Thymus (tissue), 11 donors: ENCODE measurements at regions not wholly inside any gene's neighbourhood (a gene's known extent, or its start where the extent isn't known, plus 50 kb on each side); places are given as distances from the start of the nearest gene placed in this dataset.

Experiments used
- DNase-seq, 9 donors: peaks; one replicate each; pipeline ENCODE4 v3.0.0-alpha.2; 2013; ENCODE audit warnings: low spot score in 9 of 9, low read depth in 6 of 9, missing footprints in 1 of 9
- H3K27ac ChIP-seq, 2 donors: one replicate each; pipeline ENCODE4 v1.5.1; 2013; ENCODE audit warnings: control low read depth in 1 of 2, low read depth in 1 of 2, low read length in 1 of 2, mild to moderate bottlenecking in 1 of 2, moderate library complexity in 1 of 2
- H3K27me3 ChIP-seq, 2 donors: one replicate each; pipeline ENCODE4 v1.5.1; 2013; ENCODE audit warnings: low read length in 1 of 2; ENCODE audit not compliant: control insufficient read depth in 2 of 2, insufficient read depth in 1 of 2
- H3K36me3 ChIP-seq, 2 donors: one replicate each; pipeline ENCODE4 v1.5.1; 2013; ENCODE audit warnings: low read length in 1 of 2, mild to moderate bottlenecking in 1 of 2, moderate library complexity in 1 of 2; ENCODE audit not compliant: control insufficient read depth in 2 of 2, insufficient read depth in 2 of 2
- H3K4me1 ChIP-seq, 2 donors: one replicate each; pipeline ENCODE4 v1.5.1; 2013; ENCODE audit warnings: low read length in 2 of 2; ENCODE audit not compliant: control insufficient read depth in 2 of 2, insufficient read depth in 2 of 2
- H3K4me3 ChIP-seq, 2 donors: one replicate each; pipeline ENCODE4 v1.5.1; 2013; ENCODE audit warnings: low read length in 2 of 2, control low read depth in 1 of 2, mild to moderate bottlenecking in 1 of 2
- H3K9me3 ChIP-seq, 2 donors: one replicate each; pipeline ENCODE4 v1.5.1; 2013; ENCODE audit warnings: low read length in 1 of 2, mild to moderate bottlenecking in 1 of 2; ENCODE audit not compliant: control insufficient read depth in 2 of 2, insufficient read depth in 1 of 2
- WGBS: extraction: QIAGEN DNeasy Blood & Tissue Kit; methylation state at CpG from one replicate; pipeline ENCODE4 v1.1.7; 2013; 5-methylcytosine and 5-hydroxymethylcytosine counted together
- donor health status: healthy.

DNA sequence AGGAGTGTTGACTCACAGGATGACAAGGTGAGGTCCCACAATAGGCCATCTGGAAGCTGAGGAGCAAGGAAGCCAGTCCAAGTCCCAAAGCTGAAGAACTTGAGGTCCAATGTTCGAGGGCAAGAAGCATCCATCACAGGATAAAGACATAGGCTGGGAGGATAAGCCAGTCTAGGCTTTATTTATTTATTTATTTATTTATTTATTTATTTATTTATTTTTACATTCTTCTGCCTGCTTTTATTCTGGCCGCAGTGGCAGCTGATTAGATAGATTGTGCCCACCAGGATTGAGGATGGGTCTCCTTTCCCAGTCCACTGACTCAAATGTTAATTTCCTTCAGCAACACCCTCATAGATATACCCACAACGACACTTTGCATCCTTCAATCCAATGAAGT, 472.2 kb upstream of the DPPA4 start:
- WGBS: 94% methylated on average over 3 of the region's 3 CpGs
- Histone ChIP-seq H3K27ac (no peak overlapping the region), H3K27me3 (no peaks in the 10 kb centered on the region), H3K4me1 (peaks cover 0 to 5% of the 10 kb centered on the region in 2 donors), H3K36me3 (no peaks in the 10 kb centered on the region), H3K9me3 (no peaks in the 10 kb centered on the region), H3K4me3 (no peak overlapping the region)
- no peak for DNase-seq

DNA sequence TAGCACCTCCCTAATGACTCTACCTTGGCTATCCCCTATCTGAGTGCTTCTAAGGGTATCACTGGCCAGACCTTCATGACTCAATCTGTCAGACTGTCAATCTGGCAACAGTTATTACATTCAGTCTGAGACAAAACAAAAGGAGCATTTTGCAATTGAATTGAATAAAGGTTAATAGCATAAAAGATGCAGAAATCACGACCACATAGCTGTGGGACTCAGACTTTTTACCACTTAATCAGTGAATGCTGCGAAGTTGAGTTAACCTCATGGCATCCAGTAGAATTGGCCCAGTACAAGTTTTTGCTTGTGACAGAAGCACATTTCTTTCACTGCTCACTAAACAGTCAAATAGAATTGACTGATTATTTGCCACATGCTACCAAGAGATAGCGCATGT, 480.7 kb upstream of the DPPA4 start:
- WGBS: 36% methylated on average over 3 of the region's 3 CpGs
- DNase-seq: no peak
- Histone ChIP-seq H3K9me3 (no peaks in the 10 kb centered on the region), H3K36me3 (no peaks in the 10 kb centered on the region), H3K27me3 (no peaks in the 10 kb centered on the region), H3K27ac (no peak overlapping the region), H3K4me1 (no peaks in the 10 kb centered on the region), H3K4me3 (no peak overlapping the region)

DNA sequence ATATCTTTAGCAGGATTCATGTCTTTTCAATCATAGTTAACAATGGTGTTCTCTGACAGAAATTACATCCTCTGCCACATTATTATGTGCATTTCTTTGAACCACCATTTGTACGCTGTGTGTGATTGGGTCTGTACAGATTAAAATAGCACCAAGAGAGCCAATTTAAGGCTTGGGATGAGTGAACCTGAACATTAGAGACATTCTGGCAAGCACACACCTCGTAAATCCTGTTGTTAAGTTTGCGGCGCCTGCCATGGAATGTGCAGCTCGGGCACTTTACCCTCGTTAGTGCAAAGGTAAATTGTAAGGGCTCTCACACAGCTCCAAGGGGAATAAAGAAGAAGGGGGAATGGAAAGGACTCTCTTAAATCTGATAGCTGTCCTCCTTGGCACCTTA, 482.4 kb upstream of the DPPA4 start:
- Histone ChIP-seq H3K27me3 (no peaks in the 10 kb centered on the region), H3K4me1 (no peaks in the 10 kb centered on the region), H3K9me3 (no peaks in the 10 kb centered on the region), H3K4me3 (no peak overlapping the region), H3K27ac (no peak overlapping the region), H3K36me3 (no peaks in the 10 kb centered on the region)
- 84% methylated on average over 6 of the region's 6 CpGs for WGBS
- no peak for DNase-seq

DNA sequence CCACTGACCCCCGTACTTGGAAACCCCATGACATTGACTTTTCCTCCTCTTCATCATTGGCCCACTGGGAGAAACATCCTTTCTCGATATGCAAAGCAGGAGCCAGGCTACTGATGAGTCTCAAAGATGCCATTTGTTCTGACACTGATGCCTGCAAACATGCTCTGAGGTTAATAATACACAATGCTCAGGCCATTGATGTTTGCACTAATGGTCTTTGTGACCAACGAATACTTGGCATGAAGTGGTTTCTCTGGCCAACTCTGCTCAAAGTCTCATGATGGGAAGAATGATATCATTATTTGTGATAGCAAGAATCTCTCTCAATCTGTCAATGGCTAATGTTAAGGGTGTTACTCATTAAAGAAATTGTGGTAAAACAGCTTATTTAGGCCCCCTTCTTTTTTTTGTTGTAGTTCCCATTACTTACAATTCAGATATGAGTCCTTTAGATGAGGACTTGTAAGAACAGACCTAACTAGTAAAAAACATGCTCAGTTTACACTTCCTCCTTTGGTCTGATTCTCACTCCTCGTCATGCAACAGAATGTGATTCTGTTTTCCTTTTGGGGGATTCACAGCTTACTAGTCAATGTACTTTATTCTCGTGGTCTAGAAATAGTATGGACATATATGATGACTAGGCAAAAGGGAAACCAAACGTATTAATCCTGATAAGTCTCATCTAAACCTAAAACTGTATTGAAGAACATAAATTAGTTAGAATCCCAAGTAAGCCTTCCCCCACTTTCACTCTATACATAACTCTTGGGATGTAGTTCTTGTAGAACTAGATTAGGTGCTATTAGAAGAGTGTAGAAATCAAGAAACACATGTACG, 488.8 kb upstream of the DPPA4 start:
- Histone ChIP-seq H3K4me3 (no peak overlapping the region), H3K27ac (no peak overlapping the region), H3K36me3 (no peaks in the 10 kb centered on the region), H3K9me3 (no peaks in the 10 kb centered on the region), H3K27me3 (no peaks in the 10 kb centered on the region), H3K4me1 (no peaks in the 10 kb centered on the region)
- no peak for DNase-seq
- 83% methylated on average over 7 of the region's 7 CpGs for WGBS

DNA sequence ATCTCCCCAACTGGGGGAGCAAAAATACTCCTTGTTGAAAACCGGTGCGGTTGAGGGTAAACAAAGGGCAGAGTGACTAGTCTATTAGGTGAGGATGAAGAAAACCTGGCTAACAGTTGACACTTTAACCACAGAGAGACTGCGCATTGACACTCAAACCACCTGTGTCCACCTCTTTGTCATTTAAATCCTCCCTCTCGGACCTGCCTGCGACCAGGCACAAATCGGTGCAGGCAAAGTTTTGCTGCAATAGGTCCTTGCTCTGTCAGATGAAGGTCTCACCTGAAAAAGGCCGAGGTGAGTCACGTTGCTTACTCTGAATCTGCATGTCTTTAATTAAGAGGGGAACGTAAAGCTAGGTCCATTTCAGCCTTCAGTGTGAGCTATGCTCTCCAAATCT, 494.1 kb upstream of the DPPA4 start:
- H3K9me3 ChIP-seq: no peaks in the 10 kb centered on the region

DNA sequence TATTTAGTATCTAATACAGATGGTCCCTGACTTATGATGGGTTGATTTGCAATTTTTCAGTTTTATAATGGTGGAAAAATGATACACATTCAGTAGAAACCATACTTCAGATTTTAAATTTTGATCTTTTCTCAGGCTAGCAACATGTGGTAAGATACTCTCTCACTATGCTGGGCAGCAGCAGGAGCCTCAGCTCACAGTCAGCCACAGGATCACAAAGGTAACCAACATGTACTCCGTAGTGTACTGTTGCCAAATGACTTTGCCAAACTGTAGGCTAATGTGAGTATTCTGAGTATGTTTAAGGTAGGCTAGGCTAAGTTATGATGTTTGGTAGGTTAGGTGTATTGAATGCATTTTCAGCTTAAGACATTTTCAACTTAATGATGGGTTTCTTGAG, 498.6 kb upstream of the DPPA4 start:
- no peak for DNase-seq
- H3K27me3 ChIP-seq: no peaks in the 10 kb centered on the region
- WGBS: 98% methylated on average over 1 of the region's 1 CpG
- no peak overlapping the region for H3K27ac ChIP-seq
- H3K9me3 ChIP-seq: no peaks in the 10 kb centered on the region
- no peak overlapping the region for H3K4me3 ChIP-seq
- no peaks in the 10 kb centered on the region for H3K4me1 ChIP-seq
- no peaks in the 10 kb centered on the region for H3K36me3 ChIP-seq

More for the DNA sequence above, 494.1 kb upstream of the DPPA4 start:
- 69% methylated on average over 9 of the region's 9 CpGs for WGBS
- H3K27me3 ChIP-seq: no peaks in the 10 kb centered on the region
- H3K4me1 ChIP-seq: no peaks in the 10 kb centered on the region
- DNase-seq: no peak
- no peak overlapping the region for H3K27ac ChIP-seq
- no peak overlapping the region for H3K4me3 ChIP-seq
- no peaks in the 10 kb centered on the region for H3K36me3 ChIP-seq

DNA sequence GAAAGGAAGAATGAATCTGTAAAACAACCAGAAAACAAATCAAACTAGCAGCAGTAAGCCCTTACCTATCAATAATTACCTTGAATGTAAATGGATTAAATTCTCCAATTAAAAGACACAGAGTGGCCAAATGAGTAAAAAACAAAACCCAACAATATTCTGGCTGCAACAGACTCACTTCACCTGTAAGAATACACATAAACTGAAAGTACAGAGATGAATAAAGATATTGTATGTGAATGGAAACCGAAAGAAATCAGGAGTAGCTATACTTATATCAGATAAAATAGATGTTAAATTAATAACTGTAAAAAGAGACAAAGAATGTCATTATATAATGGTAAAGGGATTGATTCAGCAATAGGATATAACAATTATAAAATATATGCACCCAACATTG, 514.5 kb upstream of the DPPA4 start:
- WGBS: 94% methylated on average over 1 of the region's 1 CpG
- peaks cover 1 to 9% of the 10 kb centered on the region in 2 donors for H3K9me3 ChIP-seq
- no peaks in the 10 kb centered on the region for H3K27me3 ChIP-seq
- no peak overlapping the region for H3K4me3 ChIP-seq
- H3K36me3 ChIP-seq: no peaks in the 10 kb centered on the region
- H3K27ac ChIP-seq: no peak overlapping the region
- no peaks in the 10 kb centered on the region for H3K4me1 ChIP-seq
- DNase-seq: no peak

DNA sequence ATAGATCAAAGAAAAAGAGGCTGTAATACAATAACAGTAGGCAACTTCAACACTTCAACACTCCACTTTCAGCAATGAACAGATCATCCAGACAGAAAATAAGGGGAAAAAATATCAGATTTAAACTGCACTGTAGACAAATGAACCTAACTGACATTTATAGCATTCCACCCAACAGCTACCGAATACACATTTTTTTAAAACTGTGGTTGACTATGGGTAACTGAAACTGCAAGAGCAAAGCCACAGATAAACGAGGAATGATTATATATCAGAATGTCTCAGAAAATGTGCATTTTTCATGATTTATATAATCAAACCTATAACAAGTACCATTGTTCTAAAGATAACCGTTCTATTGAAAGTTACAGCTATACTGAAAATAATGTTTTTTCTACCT, 514.9 kb upstream of the DPPA4 start:
- Histone ChIP-seq H3K27me3 (no peaks in the 10 kb centered on the region), H3K36me3 (no peaks in the 10 kb centered on the region), H3K9me3 (peaks cover 1 to 9% of the 10 kb centered on the region in 2 donors), H3K4me3 (no peak overlapping the region), H3K27ac (no peak overlapping the region), H3K4me1 (no peaks in the 10 kb centered on the region)
- no peak for DNase-seq
- 91% methylated on average over 3 of the region's 3 CpGs for WGBS

DNA sequence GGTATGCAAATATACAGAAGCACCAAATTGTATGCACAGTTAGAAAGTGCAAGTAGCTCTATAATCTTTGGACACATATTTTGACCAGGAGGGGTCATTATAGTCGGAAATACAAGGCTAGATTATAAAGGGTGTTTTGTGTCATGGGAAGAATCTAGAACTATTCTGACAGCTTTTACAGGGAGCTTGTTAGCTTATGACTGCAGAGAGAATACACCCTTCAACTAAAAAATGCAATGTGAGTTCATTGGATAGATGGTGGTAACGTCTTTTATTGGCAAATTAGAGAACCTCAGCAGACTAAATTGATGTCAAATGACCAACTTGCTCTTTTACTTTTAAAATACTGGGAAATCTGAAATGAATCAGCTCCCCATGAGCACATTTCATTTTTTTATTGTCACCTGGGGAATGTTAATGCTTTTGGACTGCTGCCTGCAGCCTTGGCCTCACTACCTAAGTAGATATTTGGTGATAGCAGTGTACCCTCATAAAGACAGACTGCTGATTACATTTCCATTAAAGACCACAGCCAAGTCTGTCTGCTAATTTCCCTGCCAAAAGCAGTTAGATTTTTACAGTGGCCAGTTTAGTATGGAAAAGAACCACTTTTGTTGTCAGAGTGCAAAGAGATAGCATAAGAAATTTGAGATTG, 515.9 kb upstream of the DPPA4 start:
- Histone ChIP-seq H3K36me3 (no peaks in the 10 kb centered on the region), H3K4me1 (no peaks in the 10 kb centered on the region), H3K27ac (no peak overlapping the region), H3K9me3 (peaks cover 1 to 9% of the 10 kb centered on the region in 2 donors), H3K4me3 (no peak overlapping the region), H3K27me3 (no peaks in the 10 kb centered on the region)
- WGBS: 72% methylated on average over 2 of the region's 2 CpGs
- no peak for DNase-seq
